ENCODE measurements at regions not wholly inside any gene's neighbourhood (a gene's known extent, or its start where the extent isn't known, plus 50 kb on each side); places are given as distances from the start of the nearest gene placed in this dataset.

DNA sequence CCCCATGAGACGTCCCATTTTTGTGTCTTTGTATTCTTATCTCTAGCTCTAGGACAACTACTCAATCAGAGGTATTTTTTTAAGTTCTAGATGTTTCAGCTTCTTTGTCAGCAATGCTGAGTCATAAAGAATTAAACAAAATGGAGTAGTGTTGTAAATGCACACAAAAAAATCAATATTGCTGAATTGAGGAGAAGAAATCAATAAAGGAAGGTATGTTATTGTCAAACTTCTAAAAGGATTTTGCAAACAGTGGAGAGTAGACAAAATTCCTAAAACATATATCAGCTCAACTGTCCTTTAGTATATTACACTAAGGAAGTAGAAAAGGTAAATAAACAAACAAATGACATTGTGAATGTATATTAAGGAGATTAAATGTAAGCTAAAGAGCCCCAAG, 726.1 kb upstream of the NRXN1 start:
- TF ChIP-seq EZH2phosphoT487 (IDR thresholded peaks at IDR 0.05; ENCODE audit: insufficient read depth, low read depth) (no peak), EZH2 (IDR thresholded peaks at IDR 0.05; ENCODE audit: insufficient read depth, poor library complexity, severe bottlenecking) (no peak)

All from GM23248 (cell line).